ENCODE measurements at regions not wholly inside any gene's neighbourhood (a gene's known extent, or its start where the extent isn't known, plus 50 kb on each side); places are given as distances from the start of the nearest gene placed in this dataset.

- TF ChIP-seq CTCF (IDR thresholded peaks at IDR 0.05; ENCODE audit: low read depth, low read length, missing control alignments) = no peak
- DNase-seq (ENCODE audit: extremely low read depth, low read depth) = no peak
- H3K4me3 ChIP-seq (replicated peaks; ENCODE audit: low read depth, low read length) = no peak overlapping the region
These were observed 219.2 kb upstream of the SSTR1 start for GRCh38 chr14:37988472-37988871.

- no peak overlapping the region for H3K4me3 ChIP-seq (replicated peaks; ENCODE audit: low read depth, low read length)
- DNase-seq (ENCODE audit: extremely low read depth, low read depth) = no peak
- no peak for TF ChIP-seq CTCF (IDR thresholded peaks at IDR 0.05; ENCODE audit: low read depth, low read length, missing control alignments)
These were observed 216.7 kb upstream of the SSTR1 start for GRCh38 chr14:37991027-37991426.

GRCh38 chr14:37992499-37992898, 215.2 kb upstream of the SSTR1 start:
- no peak for DNase-seq (ENCODE audit: extremely low read depth, low read depth)
- no peak overlapping the region for H3K4me3 ChIP-seq (replicated peaks; ENCODE audit: low read depth, low read length)
- no peak for TF ChIP-seq CTCF (IDR thresholded peaks at IDR 0.05; ENCODE audit: low read depth, low read length, missing control alignments)

- no peak for TF ChIP-seq CTCF (IDR thresholded peaks at IDR 0.05; ENCODE audit: low read depth, low read length, missing control alignments)
- DNase-seq (ENCODE audit: extremely low read depth, low read depth) = no peak
- no peak overlapping the region for H3K4me3 ChIP-seq (replicated peaks; ENCODE audit: low read depth, low read length)
These were observed 212.8 kb upstream of the SSTR1 start for GRCh38 chr14:37994846-37995372.

- TF ChIP-seq CTCF (IDR thresholded peaks at IDR 0.05; ENCODE audit: low read depth, low read length, missing control alignments) = no peak
- no peak overlapping the region for H3K4me3 ChIP-seq (replicated peaks; ENCODE audit: low read depth, low read length)
- DNase-seq (ENCODE audit: extremely low read depth, low read depth) = no peak
These were observed 210.7 kb upstream of the SSTR1 start for GRCh38 chr14:37997017-37997416.

GRCh38 chr14:38000340-38000739, 207.4 kb upstream of the SSTR1 start:
- no peak overlapping the region for H3K4me3 ChIP-seq (replicated peaks; ENCODE audit: low read depth, low read length)
- no peak for DNase-seq (ENCODE audit: extremely low read depth, low read depth)
- TF ChIP-seq CTCF (IDR thresholded peaks at IDR 0.05; ENCODE audit: low read depth, low read length, missing control alignments) = no peak

GRCh38 chr14:38001501-38001900, 206.2 kb upstream of the SSTR1 start:
- no peak overlapping the region for H3K4me3 ChIP-seq (replicated peaks; ENCODE audit: low read depth, low read length)
- no peak for TF ChIP-seq CTCF (IDR thresholded peaks at IDR 0.05; ENCODE audit: low read depth, low read length, missing control alignments)
- no peak for DNase-seq (ENCODE audit: extremely low read depth, low read depth)

All from HFF-Myc (cell line).